ENCODE measurements at regions not wholly inside any gene's neighbourhood (a gene's known extent, or its start where the extent isn't known, plus 50 kb on each side); places are given as distances from the start of the nearest gene placed in this dataset.
"Not testable (repeated sequence)": the region's sequence is repeated elsewhere in the genome, so short reads cannot be mapped to it uniquely, and the experiment has no call there.

GRCh38 chr21:14008006-14008405 lies 202.7 kb downstream of the LIPI start:
- not testable (repeated sequence) for DNase-seq

DNA sequence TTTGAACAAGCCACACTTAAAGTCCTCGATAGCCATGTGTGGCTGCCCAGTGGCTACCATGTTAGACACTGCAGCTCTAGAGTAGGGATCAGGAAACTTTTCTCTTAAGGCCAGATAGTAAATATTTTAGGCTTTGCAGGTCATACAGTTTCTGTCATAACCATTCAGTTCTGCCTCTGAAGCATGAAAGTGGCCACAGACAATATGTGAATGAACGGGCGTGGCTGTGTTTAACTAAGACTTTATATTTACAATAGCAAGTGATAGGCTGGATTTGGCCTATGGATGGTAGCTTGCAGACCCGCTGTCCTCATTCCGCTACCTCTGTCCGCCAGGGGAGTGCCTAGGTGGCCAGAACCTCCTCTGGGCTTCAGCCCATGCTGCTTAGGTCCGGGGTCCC lies 204.6 kb downstream of the LIPI start:
- DNase-seq, result not testable (repeated sequence)

DNA sequence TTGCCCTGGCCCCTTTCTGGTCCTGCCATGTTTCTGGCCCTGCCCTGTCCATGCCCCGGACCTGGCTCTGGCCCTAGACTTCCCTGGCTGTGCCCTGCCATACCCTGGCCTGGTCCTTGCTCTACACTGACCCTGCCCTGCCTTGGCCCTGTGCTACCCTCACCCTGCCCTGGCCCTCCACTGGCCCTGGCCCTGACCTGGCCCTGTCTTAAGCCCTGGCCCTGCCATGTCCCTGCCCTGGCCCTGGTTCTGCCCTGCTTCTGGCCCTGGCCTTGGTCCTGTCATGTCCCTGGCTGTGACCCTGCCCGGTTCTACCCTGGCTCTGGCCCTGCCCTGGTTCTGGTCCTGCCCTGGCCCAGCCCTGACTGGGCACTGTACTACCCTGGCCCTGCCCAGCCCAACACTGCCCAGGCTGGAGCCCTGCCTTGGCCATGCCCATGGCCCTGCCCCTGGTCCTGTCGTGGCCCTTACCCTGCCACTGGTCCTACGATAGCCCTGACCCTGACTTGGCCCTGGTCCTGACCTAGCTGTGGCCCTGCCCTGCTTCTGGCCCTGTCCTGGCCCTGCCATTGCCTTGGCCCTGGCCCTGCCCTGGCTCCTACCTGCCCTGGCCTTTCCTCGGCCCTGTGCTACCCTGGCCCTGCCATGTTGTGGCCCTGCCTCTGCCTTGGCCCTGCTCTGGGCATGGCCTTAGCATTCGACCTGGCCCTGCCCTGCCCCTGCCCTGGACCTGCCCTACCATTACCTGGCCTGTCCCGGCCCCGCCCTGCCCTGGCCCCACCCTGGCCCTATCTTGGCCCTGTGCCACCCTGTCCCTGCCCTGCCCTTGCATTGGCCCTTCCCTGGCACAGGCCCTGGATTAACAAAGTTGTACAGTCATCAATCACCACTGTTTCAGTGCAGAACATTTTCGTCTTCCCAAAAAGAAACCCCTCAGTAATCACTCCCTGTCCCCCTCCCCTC lies 223.5 kb downstream of the LIPI start:
- DNase-seq, result not testable (repeated sequence)

DNA sequence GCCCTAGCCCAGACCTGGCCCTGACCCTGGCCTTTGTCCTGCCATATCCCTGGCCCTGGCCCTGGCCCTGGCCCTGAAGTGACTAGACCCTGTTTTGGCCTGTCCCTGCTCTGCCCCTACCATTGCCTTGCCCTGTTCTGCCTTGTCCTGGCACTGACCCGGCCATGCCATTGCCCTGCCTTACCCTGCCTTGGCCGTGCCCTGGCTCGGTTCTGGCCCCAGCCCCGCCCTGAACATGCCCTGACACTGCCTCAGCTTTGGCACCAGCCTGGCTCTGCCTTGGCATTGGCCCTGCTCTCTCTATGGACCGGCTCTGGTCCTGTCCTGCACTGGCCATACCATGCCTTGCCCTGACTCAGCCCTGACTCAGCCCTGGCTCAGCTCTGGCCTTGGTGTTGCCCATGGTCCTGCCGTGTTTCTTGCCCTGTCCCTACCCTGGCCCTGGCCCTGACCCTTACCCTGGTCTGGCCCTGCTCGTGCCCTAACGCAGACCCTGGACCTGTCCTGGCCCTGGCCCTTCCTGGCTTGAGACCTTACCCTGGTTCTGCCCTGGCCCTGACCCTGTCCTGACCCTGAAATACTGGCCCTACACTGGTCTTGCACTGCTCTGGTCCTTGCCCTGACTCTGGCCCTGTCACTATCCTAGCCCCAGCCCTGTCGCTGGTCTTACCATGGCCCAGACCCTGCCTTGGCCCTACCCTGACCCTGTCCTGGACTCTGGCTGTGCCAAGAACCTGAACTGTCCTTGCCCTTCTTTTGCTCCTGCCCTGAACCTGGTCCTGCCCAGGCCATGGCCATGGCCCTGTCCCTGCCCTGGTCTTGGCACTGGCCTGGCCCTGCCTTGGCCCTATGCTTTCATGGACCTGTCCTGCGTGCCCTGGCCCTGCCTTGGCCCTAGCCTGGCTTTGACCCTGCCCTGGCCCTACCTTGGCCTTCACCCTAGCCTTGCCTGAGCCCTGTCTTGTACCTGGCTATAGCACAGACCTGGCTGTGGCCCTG lies 224.6 kb downstream of the LIPI start:
- not testable (repeated sequence) for DNase-seq

DNA sequence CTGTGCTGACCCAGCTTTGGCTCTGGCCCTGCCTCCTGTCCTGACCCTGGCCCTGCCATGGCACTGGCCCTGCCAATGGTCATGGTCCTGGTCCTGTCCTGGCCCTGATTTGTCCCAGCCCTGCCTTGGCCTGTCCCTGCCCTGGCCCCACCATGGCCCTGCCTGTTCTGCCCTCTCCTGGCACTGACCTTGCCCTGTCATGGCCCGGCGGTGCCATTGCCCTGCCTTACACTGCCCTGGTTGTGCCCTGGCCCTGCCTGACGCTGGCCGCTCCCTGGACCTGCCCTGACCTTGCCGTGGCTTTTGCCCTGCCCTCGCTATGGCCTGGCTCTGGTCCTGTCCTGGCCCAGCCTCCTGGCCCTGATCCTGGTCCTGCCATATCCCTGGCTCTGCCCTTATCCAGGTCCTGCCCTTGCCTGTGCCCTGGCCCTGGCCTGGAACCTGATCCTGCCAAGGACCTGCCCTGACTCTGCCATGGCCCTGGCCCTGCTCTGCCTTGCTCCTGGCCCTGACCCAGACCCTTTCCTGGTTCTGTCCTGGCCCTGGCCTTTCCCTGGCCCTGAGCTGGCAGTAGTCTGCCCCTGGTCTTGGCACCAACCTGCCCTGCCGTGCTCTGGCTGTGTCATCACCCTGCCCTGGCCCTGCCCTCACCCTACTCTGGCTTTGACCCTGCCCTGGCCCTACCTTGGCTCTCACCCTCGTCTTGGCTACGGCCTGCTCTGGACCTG lies 225.5 kb downstream of the LIPI start:
- DNase-seq, result not testable (repeated sequence)

DNA sequence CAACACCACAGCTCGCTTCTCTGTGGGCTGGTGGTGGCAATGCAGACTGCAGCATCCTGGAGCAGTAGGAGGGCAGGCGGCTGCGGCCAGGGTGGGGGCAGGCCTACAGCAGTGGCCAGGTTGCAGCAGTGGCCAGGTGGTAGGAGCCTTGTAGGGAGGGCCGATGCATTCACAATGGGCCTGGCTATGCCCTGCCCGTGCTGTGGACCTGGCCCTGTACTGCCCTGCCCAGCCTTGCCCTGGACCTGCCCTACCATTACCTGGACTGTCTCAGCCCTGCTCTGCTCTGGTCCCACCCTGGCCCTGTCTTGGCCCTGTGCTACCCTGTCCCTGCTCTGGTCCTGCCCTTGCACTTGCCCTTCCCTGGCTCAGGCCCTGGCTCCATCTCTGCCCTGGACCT lies 226.0 kb downstream of the LIPI start:
- not testable (repeated sequence) for DNase-seq

- not testable (repeated sequence) for DNase-seq
These were observed 229.3 kb downstream of the LIPI start for GRCh38 chr21:13981176-13982087.

DNA sequence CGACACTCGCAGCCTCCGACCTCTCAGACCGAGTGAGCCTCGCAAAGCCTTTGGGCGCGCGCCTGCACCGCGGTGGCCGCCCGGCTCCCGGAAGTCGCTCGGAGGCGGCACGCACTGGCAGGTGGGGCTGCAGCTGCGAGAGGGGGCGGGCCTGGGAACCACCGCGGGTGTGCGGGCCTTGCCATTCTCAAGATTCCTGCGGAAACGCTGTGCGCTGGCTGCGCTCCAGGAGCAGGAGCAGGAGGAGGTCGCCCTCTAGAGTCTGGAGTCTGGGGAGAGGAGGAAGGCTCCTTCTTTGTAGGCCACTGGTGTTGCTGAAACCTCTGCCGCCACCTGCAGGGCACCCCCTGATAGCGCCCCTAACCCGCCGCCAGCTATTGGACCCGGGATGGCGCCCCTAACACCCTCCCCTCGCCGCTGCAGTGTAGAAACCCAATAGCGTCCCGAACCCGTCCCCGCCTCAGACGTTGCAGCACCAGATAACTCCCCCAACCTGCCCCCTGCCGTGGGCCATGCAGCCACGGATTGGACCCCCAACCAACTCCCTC lies 230.6 kb downstream of the LIPI start:
- peak; percentile 61 for DNase-seq

- DNase-seq, result not testable (repeated sequence)
These were observed 231.1 kb downstream of the LIPI start for GRCh38 chr21:13979608-13980007.

GRCh38 chr21:13974582-13974981 lies 236.2 kb downstream of the LIPI start:
- not testable (repeated sequence) for DNase-seq

DNA sequence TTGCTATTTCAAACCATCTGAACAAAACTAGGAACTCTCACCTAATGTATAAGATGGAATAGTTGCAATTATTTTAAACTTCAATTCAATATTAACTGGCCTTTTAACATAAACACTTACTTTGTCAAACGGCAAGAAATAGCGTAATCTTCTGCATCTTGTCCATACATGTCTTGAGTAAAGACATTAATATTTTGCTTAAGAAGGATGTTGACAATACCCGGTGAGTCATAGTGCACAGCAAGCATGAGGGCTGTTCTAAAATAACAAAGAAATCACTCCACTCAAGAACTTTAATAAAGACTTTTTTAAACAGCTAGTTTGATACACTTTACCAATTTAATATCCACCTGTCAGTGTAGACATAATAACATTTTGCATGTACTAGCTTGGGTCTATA lies 240.9 kb downstream of the LIPI start:
- not testable (repeated sequence) for DNase-seq

GRCh38 chr21:13969002-13969401 lies 241.8 kb downstream of the LIPI start:
- not testable (repeated sequence) for DNase-seq

DNA sequence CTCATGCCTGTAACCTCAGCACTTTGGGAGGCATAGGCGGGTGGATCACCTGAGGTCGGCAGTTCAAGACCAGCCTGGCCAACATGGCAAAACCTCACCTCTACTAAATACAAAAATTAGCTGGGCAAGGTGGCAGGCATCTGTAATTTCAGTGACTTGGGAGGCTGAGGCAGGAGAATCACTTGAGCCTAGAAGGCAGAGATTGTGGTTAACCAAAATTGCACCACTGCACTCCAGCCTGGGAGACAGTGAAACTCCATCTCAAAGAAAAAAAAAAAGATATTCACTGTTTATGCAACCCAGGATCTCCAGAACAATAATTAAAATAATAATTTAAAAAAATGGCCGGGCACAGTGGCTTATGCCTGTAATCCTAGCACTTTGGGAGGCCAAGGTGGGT lies 247.5 kb downstream of the LIPI start:
- not testable (repeated sequence) for DNase-seq

DNA sequence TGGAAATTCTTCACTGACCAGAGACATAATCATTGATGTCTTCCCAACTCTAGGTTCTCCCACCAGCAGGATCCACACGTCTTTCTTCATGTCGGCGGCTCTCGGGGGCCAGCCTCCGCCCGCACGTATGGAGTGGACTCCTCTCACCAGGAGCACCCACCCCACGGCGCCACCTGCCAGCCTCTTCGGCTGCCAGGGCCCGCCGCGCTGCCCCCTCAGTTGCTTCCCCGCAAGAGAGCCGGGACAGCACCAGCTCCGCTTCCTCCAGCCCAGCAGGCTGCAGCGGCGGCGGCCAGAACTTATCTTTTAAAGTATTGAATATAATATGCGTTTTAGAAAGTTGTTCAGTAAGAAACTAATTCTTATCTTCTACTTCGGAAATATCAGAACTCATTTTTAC lies 273.5 kb downstream of the LIPI start:
- DNase-seq, result no peak

DNA sequence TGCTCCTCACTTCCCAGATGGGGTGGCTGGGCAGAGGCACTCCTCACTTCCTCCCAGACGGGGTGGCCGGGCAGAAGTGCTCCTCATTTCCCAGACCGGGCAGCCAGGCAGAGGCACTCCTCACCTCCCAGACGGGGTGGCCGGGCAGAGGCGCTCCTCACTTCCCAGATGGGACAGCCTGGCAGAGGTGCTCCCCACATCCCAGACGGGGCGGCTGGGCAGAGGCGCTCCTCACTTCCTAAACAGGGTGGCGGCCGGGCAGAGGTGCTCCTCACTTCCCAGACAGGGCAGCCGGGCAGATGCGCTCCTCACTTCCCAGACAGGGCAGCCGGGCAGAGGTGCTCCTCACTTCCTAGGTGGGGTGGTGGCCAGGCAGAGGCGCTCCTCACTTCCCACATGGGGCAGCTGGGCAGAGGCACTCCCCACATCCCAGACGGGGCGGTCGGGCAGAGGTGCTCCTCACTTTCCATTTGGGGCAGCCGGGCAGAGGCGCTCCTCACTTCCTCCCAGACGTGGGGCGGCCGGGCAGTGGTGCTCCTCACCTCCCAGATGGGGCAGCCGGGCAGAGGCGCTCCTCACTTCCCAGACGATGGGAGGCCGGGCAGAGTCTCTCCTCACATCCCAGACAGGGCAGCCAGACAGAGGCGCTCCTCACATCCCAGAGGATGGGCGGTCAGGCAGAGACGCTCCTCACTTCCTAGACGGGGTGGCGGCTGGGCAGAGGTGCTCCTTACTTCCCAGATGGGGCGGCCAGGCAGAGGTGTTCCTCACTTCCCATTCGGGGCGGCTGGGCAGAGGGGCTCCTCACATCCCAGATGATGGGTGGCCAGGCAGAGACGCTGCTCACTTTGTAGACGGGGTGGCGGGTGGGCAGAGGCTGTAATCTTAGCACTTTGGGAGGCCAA lies 274.5 kb downstream of the LIPI start:
- not testable (repeated sequence) for DNase-seq

DNA sequence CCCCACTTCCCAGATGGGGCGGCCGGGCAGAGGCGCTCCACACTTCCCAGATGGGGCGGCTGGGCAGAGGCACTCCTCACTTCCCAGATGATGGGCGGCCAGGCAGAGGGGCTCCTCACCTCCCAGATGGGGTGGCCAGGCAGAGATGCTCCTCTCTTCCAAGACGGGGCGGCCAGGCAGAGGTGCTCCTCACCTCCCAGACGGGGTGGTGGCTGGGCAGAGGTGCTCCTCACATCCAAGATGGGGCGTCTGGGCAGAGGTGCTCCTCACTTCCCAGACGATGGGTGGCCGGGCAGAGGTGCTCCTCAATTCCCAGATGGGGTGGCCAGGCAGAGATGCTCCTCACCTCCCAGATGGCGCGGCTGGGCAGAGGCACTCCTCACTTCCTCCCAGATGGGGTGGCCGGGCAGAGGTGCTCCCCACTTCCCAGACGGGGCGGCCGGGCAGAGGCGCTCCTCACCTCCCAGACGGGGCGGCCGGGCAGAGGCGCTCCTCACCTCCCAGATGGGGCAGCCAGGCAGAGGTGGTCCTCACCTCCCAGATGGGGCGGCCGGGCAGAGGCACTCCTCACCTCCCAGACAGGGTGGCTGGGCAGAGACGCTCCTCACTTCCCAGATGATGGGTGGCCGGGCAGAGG lies 275.2 kb downstream of the LIPI start:
- DNase-seq, result not testable (repeated sequence)

- DNase-seq, result not testable (repeated sequence)
These were observed 275.8 kb downstream of the LIPI start for GRCh38 chr21:13934887-13935342.

GRCh38 chr21:13923175-13923574 lies 287.6 kb downstream of the LIPI start:
- peak; percentile 1 for DNase-seq

DNA sequence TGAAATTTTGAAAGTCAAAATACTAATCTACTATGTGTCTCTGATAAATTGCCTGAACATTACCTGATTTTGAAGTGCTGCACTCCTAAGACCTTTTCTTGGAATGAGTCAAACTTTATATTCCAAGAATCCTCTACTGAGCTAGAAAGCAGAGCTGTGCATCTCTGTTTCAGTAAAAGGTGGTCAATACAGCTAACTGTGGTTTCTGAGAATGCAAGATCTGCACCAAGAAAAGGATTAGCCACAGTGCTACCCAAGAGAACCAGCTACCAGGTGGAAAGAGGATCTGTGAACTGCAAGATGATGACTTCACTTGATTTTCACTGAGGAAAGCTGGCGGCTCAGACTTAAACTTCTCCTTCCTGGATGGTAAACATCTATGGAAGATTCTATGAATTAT lies 289.3 kb downstream of the LIPI start:
- DNase-seq, result not testable (repeated sequence)
